MG63 (cell line): ENCODE measurements at regions not wholly inside any gene's neighbourhood (a gene's known extent, or its start where the extent isn't known, plus 50 kb on each side); places are given as distances from the start of the nearest gene placed in this dataset.

Experiments
- DNase-seq: peaks from one replicate; pipeline ENCODE4 v3.0.0-alpha.2; 2020
- H3K27me3 ChIP-seq: fragments of 250-450 bp; sonication (Bioruptor Pico); 2 replicates; pipeline ENCODE4 v1.5.1; 2020; ENCODE audit warnings: mild to moderate bottlenecking, moderate library complexity
- H3K36me3 ChIP-seq: fragments of 250-450 bp; sonication (Bioruptor Pico); 2 replicates; pipeline ENCODE4 v1.5.1; 2020; ENCODE audit warnings: mild to moderate bottlenecking, moderate library complexity
- H3K4me3 ChIP-seq: fragments of 250-450 bp; sonication (Bioruptor Pico); 2 replicates; pipeline ENCODE4 v1.5.1; 2020; ENCODE audit warnings: mild to moderate bottlenecking, moderate library complexity
- H3K9me3 ChIP-seq: fragments of 250-450 bp; sonication (Bioruptor Pico); 2 replicates; pipeline ENCODE4 v1.5.1; 2020; ENCODE audit warnings: mild to moderate bottlenecking, moderate library complexity

GRCh38 chr4:1502501-1502886 lies 96.3 kb upstream of the NKX1-1 start:
- Histone ChIP-seq H3K36me3 (no peaks in the 10 kb centered on the region), H3K4me3 (no peak overlapping the region), H3K9me3 (no peaks in the 10 kb centered on the region), H3K27me3 (no peaks in the 10 kb centered on the region)
- no peak for DNase-seq

GRCh38 chr4:1501754-1502500 lies 95.7 kb upstream of the NKX1-1 start:
- Histone ChIP-seq H3K27me3 (no peaks in the 10 kb centered on the region), H3K9me3 (no peaks in the 10 kb centered on the region), H3K4me3 (no peak overlapping the region), H3K36me3 (no peaks in the 10 kb centered on the region)
- DNase-seq = no peak

- DNase-seq = no peak
- H3K9me3 ChIP-seq = no peaks in the 10 kb centered on the region
- H3K4me3 ChIP-seq = no peak overlapping the region
- H3K27me3 ChIP-seq = no peaks in the 10 kb centered on the region
- no peaks in the 10 kb centered on the region for H3K36me3 ChIP-seq
Measured at GRCh38 chr4:1500966-1501753, 94.9 kb upstream of the NKX1-1 start.

- Histone ChIP-seq H3K27me3 (no peaks in the 10 kb centered on the region), H3K4me3 (no peak overlapping the region), H3K9me3 (no peaks in the 10 kb centered on the region), H3K36me3 (no peaks in the 10 kb centered on the region)
- no peak for DNase-seq
Measured at GRCh38 chr4:1500231-1500965, 94.2 kb upstream of the NKX1-1 start.

- no peaks in the 10 kb centered on the region for H3K27me3 ChIP-seq
- DNase-seq = no peak
- H3K36me3 ChIP-seq = no peaks in the 10 kb centered on the region
- H3K9me3 ChIP-seq = no peaks in the 10 kb centered on the region
- H3K4me3 ChIP-seq = no peak overlapping the region
Measured at GRCh38 chr4:1499465-1499864, 93.2 kb upstream of the NKX1-1 start.

- Histone ChIP-seq H3K4me3 (no peak overlapping the region), H3K36me3 (no peaks in the 10 kb centered on the region), H3K27me3 (no peaks in the 10 kb centered on the region), H3K9me3 (no peaks in the 10 kb centered on the region)
- no peak for DNase-seq
Measured at GRCh38 chr4:1497189-1497801, 91.1 kb upstream of the NKX1-1 start.

- no peaks in the 10 kb centered on the region for H3K36me3 ChIP-seq
- H3K4me3 ChIP-seq = no peak overlapping the region
- H3K9me3 ChIP-seq = no peaks in the 10 kb centered on the region
- no peaks in the 10 kb centered on the region for H3K27me3 ChIP-seq
- DNase-seq = no peak
Measured at GRCh38 chr4:1496116-1496642, 89.9 kb upstream of the NKX1-1 start.

- no peak overlapping the region for H3K4me3 ChIP-seq
- H3K27me3 ChIP-seq = no peaks in the 10 kb centered on the region
- no peaks in the 10 kb centered on the region for H3K36me3 ChIP-seq
- no peaks in the 10 kb centered on the region for H3K9me3 ChIP-seq
- no peak for DNase-seq
Measured at GRCh38 chr4:1495416-1496115, 89.3 kb upstream of the NKX1-1 start.

GRCh38 chr4:1494416-1495315 lies 88.4 kb upstream of the NKX1-1 start:
- Histone ChIP-seq H3K36me3 (no peaks in the 10 kb centered on the region), H3K4me3 (no peak overlapping the region), H3K9me3 (no peaks in the 10 kb centered on the region), H3K27me3 (no peaks in the 10 kb centered on the region)
- DNase-seq = no peak

- Histone ChIP-seq H3K36me3 (no peaks in the 10 kb centered on the region), H3K9me3 (no peaks in the 10 kb centered on the region), H3K4me3 (no peak overlapping the region), H3K27me3 (no peaks in the 10 kb centered on the region)
- DNase-seq = no peak
Measured at GRCh38 chr4:1493540-1494287, 87.5 kb upstream of the NKX1-1 start.

- no peak for DNase-seq
- no peaks in the 10 kb centered on the region for H3K9me3 ChIP-seq
- H3K27me3 ChIP-seq = no peaks in the 10 kb centered on the region
- no peaks in the 10 kb centered on the region for H3K36me3 ChIP-seq
- no peak overlapping the region for H3K4me3 ChIP-seq
Measured at GRCh38 chr4:1492651-1493539, 86.7 kb upstream of the NKX1-1 start.

GRCh38 chr4:1492142-1492457 lies 85.9 kb upstream of the NKX1-1 start:
- Histone ChIP-seq H3K27me3 (no peaks in the 10 kb centered on the region), H3K4me3 (no peak overlapping the region), H3K36me3 (no peaks in the 10 kb centered on the region), H3K9me3 (no peaks in the 10 kb centered on the region)
- no peak for DNase-seq

- no peaks in the 10 kb centered on the region for H3K36me3 ChIP-seq
- no peaks in the 10 kb centered on the region for H3K27me3 ChIP-seq
- H3K4me3 ChIP-seq = no peak overlapping the region
Measured at GRCh38 chr4:1491328-1492141, 85.3 kb upstream of the NKX1-1 start.

More at GRCh38 chr4:1491328-1492141, 85.3 kb upstream of the NKX1-1 start:
- H3K9me3 ChIP-seq = no peaks in the 10 kb centered on the region
- DNase-seq = no peak
